GM21529 (cell line): ENCODE measurements at regions not wholly inside any gene's neighbourhood (a gene's known extent, or its start where the extent isn't known, plus 50 kb on each side); places are given as distances from the start of the nearest gene placed in this dataset.

Experiments
- ATAC-seq: cut with Tn5 transposase; IDR thresholded peaks from one replicate; pipeline ENCODE4 v1.9.1; 2021; ENCODE audit not compliant: unreplicated experiment

DNA sequence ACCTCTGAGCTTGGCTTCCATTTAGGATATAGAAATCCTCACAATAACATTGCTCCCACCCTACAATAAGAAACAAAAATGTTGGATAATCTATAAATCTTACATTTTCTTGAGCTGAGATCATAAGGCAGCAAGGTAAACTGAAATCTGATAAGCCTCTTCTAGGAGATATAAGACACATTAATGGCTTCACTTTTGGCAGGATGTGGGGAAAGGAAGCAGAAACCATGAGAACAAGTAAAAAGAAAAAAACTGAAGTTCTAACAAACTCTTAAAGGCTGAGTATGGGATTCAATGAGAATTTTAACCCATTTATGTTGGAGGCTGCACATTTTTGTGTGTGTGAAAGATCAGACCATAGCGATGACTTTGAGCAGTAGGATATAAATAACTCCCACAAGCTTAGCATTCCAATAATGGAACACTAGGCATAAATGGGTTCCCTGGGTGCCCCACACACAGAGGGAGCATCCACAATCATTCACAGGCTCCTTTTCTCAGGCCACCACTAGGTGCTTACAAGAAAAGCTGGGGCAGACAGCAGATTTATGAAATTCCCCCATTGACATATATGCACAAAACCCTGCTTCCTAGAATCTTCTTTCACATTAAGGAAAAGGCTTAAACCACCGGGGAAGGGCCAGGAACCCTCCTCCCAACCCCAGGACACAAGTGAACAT is 564.9 kb upstream of the MGMT start:
- no peak for ATAC-seq

DNA sequence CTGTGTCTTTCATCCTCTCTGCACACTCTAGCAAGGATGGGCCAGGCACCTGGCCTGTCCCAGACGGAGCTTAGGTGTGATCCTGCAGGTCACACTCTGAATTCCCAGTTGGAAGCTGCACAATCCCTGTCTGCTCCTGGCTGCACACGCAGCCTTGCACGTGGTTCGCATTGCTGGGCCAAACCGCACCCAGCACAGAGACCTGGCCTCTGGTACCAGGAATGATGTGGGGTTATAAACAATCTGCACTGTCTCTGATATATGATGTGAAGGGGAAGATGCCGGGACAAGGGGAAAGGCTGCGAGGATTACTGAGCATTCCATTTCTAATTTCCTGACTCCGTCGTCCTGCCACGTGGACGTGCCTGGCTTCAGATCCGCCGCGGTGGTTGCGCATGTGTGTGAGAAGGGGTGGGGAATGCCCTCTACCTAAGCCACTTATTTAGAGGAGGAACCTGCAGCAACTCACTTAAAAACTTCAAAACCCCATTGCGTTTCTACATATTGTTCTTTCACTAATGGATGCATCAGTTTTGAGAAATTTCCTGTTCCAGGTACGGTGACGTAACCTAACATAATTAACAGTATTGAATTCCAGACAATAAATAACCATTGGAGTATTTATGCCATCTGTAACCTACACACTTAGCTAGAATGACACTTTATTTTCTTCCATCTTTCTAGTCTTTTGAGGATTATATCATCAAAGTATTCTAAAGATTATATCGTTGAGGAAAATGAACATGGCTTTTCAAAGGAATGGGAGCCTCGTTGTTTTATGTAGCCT is 559.7 kb upstream of the MGMT start:
- ATAC-seq, result no peak

DNA sequence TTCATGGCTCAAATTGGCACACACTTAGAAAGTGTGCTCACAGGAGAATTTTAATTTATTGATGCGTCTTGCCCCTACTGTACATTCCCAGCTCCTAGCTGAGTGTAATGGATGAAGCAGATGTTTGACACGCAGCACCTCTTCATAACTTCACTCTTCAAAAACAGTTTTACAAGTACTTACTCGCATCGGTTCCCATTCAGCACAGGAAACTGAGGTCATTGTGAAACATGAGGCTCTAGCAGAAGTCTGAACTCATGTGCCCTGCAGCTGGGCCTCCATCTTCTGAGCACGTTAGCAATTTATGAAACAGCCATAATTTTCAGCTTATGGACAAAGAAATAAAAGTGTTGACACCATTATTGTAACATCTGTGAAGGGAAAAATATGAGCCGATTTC is 558.9 kb upstream of the MGMT start:
- ATAC-seq, result no peak

- ATAC-seq, result no peak
Measured at GRCh38 chr10:128908499-128908898, 558.5 kb upstream of the MGMT start.

GRCh38 chr10:128912568-128913311 is 554.3 kb upstream of the MGMT start:
- no peak for ATAC-seq

DNA sequence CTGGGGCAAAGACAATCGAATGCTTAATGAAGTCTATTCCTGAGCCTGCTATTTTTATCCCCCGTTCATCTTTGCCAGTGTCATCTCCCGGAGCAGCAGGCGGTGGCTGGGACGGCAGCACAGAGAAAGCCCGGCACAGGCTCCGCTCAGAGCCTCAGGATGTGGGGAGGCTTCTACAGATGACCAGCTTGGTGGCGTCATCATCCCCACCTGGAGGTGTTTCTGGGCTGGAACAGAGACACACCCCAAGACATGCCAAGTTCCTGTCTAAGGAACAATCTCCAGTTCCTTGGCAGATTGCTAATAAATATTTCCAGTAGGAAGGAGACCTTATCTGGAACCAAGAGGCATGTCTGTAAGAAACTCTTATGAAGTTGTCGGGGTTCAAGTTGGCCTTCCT is 552.4 kb upstream of the MGMT start:
- no peak for ATAC-seq

GRCh38 chr10:128915630-128916029 is 551.4 kb upstream of the MGMT start:
- no peak for ATAC-seq

GRCh38 chr10:128916383-128916782 is 550.7 kb upstream of the MGMT start:
- ATAC-seq, result no peak

- no peak for ATAC-seq
Measured at GRCh38 chr10:128921389-128922022, 545.5 kb upstream of the MGMT start.

DNA sequence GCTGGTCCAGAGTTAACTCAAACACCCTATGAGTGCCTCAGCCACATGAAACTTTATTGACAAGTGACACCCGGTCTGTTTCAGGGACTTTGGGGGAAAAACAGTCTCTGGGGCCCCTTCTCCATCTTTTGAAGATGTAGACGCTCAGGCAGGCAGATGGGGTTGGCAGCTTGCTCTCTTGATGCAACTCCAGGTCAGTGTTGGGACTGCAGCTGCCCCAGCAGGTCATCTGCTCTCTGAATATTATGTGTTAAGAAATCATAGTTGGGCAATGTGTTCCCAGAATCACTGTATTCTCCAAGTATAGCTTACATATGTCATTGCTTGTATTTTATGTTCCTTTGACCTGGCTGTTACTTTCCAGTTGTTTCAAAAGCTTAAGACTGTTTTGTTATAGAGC is 544.9 kb upstream of the MGMT start:
- ATAC-seq, result no peak

GRCh38 chr10:128922619-128923196 is 544.3 kb upstream of the MGMT start:
- ATAC-seq, result no peak

GRCh38 chr10:128924918-128925317 is 542.1 kb upstream of the MGMT start:
- no peak for ATAC-seq

DNA sequence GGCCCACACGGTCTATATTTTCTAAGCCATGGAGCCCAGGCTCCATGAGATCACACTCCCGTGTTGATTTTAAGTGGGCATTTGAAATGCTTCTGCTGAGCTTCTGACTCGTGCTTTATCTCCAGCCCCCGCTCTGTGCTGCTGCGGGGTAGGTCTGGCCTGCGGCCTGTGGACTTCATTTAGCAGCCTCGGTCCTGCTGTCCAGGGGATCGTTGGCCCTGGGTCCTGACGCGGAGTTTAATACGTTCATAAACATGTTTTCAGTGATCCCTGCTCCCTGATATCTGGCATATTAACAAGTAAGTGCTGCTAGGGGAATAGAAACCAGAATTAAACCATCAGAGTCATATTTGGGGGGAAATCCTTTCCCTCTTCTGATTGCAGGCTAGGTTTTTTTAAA is 540.3 kb upstream of the MGMT start:
- no peak for ATAC-seq

GRCh38 chr10:128927497-128928161 is 539.4 kb upstream of the MGMT start:
- no peak for ATAC-seq

DNA sequence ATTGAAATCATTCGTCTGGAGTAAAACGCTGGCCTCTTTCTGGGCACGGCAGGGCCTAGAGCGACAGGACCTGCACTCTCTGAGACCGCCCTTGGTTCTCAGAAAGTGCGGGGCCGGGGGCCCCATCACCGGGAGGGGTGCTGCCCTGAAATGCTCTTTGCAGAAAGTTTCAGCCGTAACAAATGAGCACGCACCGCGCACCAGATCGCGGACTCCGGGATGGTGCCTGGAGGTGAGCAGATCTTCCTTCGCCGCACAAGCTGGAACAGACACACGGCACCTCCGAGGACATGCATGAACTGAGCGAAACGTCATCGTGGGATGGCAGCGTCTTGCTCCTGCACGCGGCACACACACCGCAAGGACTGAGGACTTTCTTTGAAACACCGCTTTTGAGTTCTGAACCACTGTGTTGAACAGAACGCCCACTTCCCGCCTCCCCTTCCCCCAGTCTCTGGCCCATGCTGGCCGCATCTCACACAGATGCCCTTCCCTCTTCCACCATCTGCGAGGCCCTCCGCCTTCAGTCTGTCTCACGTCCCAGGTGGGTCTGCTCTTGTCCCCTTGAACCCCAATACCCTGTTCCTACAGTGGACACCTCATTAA is 538.7 kb upstream of the MGMT start:
- no peak for ATAC-seq

DNA sequence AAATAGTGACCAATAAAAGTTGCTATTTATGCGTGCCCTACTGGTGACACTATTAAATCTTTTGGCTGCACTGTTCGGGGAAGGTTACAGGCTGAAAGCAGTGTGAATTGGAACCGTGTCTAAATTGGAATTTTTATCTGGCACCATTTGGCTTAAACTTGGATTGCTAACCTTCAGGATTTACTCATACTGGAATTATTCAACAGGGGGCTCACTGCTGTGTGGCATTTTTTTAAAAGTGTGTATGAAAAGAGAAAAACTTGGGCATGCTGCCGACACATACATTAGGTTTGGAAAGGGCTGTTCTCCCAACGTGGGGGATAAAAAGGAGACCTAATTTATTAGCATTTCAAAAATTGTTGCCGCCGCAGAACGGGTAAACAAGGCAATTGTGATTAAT is 537.9 kb upstream of the MGMT start:
- no peak for ATAC-seq

DNA sequence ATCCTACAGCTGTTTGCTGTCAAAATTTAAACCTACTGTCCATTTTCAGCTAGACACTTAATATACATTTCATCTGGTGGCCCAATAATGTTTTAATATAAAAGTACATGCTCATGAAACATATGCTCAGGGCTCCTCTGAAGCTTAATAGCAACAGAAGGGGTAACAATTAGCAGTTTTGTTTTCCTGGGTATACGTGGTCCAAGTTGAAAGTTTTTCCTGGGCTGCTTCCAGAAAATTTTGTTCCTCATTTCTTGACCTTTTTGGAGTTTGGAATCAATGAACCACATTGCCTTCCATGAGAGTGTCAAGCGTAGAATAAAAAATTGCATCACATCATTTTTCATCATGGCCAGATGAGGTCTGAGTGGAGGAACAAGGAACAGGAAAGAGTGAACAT is 537.3 kb upstream of the MGMT start:
- no peak for ATAC-seq

DNA sequence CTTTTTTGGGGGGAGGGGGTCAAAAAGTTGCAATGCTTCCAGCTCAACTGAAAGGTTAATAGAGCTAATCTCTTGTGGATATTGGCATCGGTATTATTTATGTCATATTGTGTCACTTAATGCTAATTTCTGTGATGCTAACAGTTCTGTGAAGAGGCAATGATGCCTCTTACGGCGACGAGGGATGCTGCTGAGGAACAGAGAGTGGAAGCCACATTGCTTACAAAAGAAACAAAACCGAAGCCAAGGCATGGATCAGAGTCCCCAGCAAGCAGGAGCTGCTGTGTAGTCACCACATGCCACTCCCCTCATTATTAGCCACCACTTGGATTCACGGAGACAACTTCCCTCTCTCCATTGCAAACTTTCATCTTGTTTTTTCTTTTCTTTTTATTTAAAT is 536.5 kb upstream of the MGMT start:
- ATAC-seq, result no peak

- ATAC-seq, result no peak
Measured at GRCh38 chr10:128932071-128932820, 534.8 kb upstream of the MGMT start.

- ATAC-seq, result no peak
Measured at GRCh38 chr10:128934492-128934891, 532.5 kb upstream of the MGMT start.
